ENCODE measurements at regions not wholly inside any gene's neighbourhood (a gene's known extent, or its start where the extent isn't known, plus 50 kb on each side); places are given as distances from the start of the nearest gene placed in this dataset.

DNA sequence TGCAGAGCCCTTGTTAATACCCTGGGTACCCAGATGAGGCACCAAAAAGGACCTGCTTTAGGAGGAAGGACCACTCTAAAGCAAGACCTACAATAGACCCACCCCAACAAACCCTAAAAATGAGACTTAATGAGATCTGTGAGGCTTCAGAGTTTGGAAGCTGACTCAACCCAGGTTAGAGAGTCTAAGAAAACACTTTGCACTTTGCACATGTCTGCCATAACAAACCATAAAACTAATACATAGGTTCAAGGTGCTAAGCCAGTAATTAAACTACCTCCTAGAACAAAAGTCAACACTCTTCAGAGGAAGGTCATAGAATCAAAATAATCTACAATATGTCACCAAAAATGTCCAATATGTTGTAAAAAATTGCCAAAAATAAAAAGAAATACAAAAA is 124.7 kb upstream of the C1orf21 start (continued):
- TF ChIP-seq, protein P1, sequence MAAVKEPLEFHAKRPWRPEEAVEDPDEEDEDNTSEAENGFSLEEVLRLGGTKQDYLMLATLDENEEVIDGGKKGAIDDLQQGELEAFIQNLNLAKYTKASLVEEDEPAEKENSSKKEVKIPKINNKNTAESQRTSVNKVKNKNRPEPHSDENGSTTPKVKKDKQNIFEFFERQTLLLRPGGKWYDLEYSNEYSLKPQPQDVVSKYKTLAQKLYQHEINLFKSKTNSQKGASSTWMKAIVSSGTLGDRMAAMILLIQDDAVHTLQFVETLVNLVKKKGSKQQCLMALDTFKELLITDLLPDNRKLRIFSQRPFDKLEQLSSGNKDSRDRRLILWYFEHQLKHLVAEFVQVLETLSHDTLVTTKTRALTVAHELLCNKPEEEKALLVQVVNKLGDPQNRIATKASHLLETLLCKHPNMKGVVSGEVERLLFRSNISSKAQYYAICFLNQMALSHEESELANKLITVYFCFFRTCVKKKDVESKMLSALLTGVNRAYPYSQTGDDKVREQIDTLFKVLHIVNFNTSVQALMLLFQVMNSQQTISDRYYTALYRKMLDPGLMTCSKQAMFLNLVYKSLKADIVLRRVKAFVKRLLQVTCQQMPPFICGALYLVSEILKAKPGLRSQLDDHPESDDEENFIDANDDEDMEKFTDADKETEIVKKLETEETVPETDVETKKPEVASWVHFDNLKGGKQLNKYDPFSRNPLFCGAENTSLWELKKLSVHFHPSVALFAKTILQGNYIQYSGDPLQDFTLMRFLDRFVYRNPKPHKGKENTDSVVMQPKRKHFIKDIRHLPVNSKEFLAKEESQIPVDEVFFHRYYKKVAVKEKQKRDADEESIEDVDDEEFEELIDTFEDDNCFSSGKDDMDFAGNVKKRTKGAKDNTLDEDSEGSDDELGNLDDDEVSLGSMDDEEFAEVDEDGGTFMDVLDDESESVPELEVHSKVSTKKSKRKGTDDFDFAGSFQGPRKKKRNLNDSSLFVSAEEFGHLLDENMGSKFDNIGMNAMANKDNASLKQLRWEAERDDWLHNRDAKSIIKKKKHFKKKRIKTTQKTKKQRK (IDR thresholded peaks at IDR 0.05; ENCODE audit: low read length) = no peak
- no peak for TF ChIP-seq CC2D1A (CRISPR knock-in tag; IDR thresholded peaks at IDR 0.05)
- no peak for TF ChIP-seq MAFG (CRISPR knock-in tag; IDR thresholded peaks at IDR 0.05)

DNA sequence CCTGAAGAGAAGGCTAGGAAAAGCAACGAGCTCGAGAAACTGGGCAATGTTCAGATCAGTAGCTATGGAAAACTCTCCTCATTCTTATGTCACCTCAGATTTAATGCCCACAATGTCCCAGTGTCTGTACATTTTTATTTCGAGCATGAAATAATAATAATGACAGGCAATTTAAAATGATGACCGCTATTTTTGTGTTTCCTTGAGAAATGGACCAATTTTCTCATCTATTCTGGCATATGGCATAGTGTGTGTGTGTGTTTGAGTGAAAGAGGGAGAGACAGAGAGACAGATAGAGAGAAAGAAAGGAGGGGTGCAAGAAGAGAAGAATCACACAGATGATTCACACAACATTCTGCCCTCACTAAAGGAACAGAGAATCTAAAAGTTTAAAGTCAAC is 119.1 kb upstream of the C1orf21 start:
- no peak overlapping the region for H2AFZ ChIP-seq (ENCODE audit: low read length)
- H3K27me3 ChIP-seq (ENCODE audit: control insufficient read depth in 1 of 2, insufficient read depth in 2 of 2, low read length in 2 of 2) = no peaks in the 10 kb centered on the region; a peak in 1 of 5 replicates
- in situ Hi-C loops (cut with HindIII; ENCODE audit: extremely low pct_ligation_motif_present, low pct_unique_long_range_greater_than_20kb) (no loop called here), intact Hi-C loops (cut with micrococcal nuclease; ENCODE audit: unreplicated experiment) (no loop called here)
- H3K9me3 ChIP-seq (ENCODE audit: low read length) = no peaks in the 10 kb centered on the region
- H3K79me2 ChIP-seq (ENCODE audit: insufficient read depth, low read length) = no peaks in the 10 kb centered on the region
- H3K4me1 ChIP-seq (ENCODE audit: insufficient read depth, low read length) = no peaks in the 10 kb centered on the region
- CTCF ChIA-PET (ENCODE audit: low intra/inter-chr PET ratio, low total read pairs) = no interaction called here
- no peak overlapping the region for H3K27ac ChIP-seq (ENCODE audit: extremely low read length, insufficient read depth, low read length)
- ATAC-seq (no peak), DNase-seq (ENCODE audit: low spot score) (no peak), FAIRE-seq (no peak)
- no TSS peak for BruUV-seq (replicated peaks)
- H3K4me2 ChIP-seq (ENCODE audit: low read depth, low read length) = no peak overlapping the region
- H4K20me1 ChIP-seq (ENCODE audit: insufficient read depth, low read length) = no peaks in the 10 kb centered on the region
- WGBS (ENCODE audit: low lambda C conversion rate) = 0% methylated on average over 4 of the region's 4 CpGs
- POLR2A ChIA-PET = no interaction called here
- H3K9ac ChIP-seq (ENCODE audit: insufficient read depth, low read depth, low read length) = no peak overlapping the region
- no peaks in the 10 kb centered on the region for H3K36me3 ChIP-seq (replicated peaks in 1 of 2; ENCODE audit: control insufficient read depth in 1 of 2, insufficient read depth in 2 of 2, low read length in 2 of 2)
- TF ChIP-seq ZBTB42 (CRISPR knock-in tag; IDR thresholded peaks at IDR 0.05) (no peak), ELF1 (CRISPR knock-in tag; IDR thresholded peaks at IDR 0.05) (no peak), CEBPB (IDR thresholded peaks at IDR 0.05; ENCODE audit: borderline replicate concordance, low read depth, low read length) (no peak), ZNF564 (CRISPR knock-in tag; IDR thresholded peaks at IDR 0.05) (no peak), ZNF615 (CRISPR knock-in tag; IDR thresholded peaks at IDR 0.05; ENCODE audit: borderline replicate concordance) (no peak), SMARCE1 (IDR thresholded peaks at IDR 0.05; ENCODE audit: borderline replicate concordance) (no peak), ARNT (IDR thresholded peaks at IDR 0.05) (no peak), ZNF136 (CRISPR knock-in tag; IDR thresholded peaks at IDR 0.05; ENCODE audit: low read depth) (no peak)
- H3K4me3 ChIP-seq (replicated peaks in 1 of 3; ENCODE audit: insufficient read depth in 1 of 3, low read depth in 2 of 3, low read length in 3 of 3) = no peak overlapping the region
